HG03469 (cell line): ENCODE measurements at regions not wholly inside any gene's neighbourhood (a gene's known extent, or its start where the extent isn't known, plus 50 kb on each side); places are given as distances from the start of the nearest gene placed in this dataset.
"Not testable (repeated sequence)": the region's sequence is repeated elsewhere in the genome, so short reads cannot be mapped to it uniquely, and the experiment has no call there.

Experiments used
- ATAC-seq: cut with Tn5 transposase; IDR thresholded peaks from one replicate; pipeline ENCODE4 v1.9.1; 2021; ENCODE audit warnings: mild to moderate bottlenecking, moderate library complexity, moderate number of reproducible peaks; ENCODE audit not compliant: unreplicated experiment

DNA sequence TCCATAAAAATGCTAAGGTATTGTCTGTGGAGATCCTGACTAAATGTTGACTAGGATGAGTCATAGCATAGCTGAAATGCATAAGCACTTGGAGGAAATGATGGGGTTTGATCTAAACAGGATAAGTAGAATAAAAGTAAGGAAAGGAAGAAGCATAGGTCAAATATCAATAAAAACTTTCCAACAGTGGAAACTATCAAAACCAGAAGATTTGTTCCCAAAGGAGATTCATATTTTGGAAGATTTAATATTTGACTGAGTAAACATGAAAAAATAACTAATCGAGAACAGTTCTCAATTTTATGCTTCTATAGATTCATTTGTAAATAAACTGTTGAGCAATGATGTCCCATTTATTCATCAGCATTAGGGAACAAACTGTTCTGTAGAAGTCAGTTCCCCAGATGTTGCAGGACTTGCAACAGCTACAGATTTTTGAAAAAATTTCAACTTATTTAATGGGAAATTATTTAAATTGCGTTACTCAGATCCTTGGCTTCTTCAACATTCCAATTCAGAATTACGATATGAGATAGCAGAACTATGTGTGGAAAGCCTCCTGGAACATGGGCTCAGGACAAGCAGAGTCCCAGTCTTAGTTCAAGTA lies 133.7 kb upstream of the TBX18 start:
- ATAC-seq = no peak

DNA sequence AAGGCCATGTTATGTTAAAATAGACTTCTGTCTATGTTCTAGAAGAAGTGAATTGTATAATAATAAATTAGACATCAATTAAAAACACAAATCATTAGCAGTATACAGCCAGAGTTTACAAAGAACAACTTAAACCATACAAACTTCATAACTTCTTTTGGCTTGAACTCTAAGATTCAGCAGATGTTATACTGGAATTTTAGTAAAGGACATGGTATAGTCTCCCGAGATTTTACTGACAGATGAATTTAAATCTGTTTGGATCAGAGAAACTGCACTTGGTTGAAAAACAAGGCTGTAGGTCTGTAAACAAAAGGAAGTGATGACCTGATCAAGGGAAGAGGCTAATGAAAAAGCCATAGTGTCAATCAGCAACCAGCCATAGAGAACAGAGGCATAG lies 132.6 kb upstream of the TBX18 start:
- ATAC-seq = no peak

DNA sequence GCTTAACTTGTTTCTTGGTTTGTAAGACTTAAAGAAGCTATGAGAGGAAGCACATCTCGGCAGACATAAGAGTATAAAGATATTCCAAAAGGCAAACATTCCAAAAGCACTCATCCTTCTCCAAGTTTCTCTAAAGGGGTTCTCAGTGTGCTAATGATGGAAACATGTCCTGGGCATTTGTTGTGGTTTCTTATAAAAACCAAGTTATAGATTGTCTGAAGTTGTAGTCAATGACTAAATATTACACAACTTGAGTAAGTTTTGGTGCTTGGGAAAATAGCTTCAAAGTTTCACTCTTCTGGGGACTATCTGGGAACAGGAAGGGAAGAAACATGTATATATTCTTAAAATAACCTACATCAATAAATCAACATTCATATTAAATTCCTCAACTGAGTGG lies 128.3 kb upstream of the TBX18 start:
- no peak for ATAC-seq

- ATAC-seq = no peak
Observed at GRCh38 chr6:84882768-84883766, 118.7 kb upstream of the TBX18 start.

DNA sequence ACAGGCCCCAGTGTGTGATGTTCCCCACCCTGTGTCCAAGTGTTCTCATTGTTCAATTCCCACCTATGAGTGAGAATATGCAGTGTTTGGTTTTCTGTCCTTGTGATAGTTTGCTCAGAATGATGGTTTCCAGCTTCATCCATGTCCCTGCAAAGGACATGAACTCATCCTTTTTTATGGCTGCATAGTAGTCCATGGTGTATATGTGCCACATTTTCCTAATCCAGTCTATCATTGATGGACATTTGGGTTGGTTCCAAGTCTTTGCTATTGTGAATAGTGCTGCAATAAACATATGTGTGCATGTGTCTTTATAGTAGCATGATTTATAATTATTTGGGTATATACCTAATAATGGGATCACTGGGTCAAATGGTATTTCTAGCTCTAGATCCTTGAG lies 115.0 kb upstream of the TBX18 start:
- not testable (repeated sequence) for ATAC-seq

DNA sequence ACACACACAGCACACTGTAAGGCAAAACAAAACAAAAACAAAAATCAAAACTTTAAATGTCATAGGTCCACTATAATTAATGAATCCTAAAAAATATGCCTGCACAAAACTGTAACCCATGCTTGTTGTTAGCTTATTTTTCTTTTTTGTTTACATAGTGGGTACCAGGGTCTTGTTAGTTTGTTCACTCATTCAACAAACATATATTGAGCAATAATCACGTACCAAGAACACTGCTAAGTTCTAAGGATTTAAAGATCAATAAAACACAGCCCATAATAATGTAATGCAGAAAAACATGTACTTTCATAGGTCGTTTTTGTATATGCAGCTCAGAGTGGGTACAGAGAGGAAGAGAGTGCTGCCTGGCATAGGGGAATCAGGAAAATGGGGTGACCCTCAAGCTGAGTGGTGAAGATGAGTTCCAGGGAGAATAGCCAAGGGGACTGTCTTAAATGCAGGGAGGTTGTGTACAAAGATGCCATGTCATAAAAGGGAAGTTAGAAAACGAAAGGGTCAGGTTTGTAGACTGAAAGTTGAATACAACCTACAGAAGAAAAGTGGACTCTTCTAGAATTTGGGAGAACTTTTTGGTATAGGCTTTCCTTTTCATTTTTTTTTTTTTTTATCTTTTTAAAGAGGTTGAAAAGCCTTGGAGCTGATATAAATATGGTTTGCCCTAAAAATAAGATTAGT lies 113.3 kb upstream of the TBX18 start:
- ATAC-seq = no peak

GRCh38 chr6:84876723-84877514 lies 112.5 kb upstream of the TBX18 start:
- no peak for ATAC-seq

GRCh38 chr6:84872996-84873723 lies 108.8 kb upstream of the TBX18 start:
- ATAC-seq = no peak

DNA sequence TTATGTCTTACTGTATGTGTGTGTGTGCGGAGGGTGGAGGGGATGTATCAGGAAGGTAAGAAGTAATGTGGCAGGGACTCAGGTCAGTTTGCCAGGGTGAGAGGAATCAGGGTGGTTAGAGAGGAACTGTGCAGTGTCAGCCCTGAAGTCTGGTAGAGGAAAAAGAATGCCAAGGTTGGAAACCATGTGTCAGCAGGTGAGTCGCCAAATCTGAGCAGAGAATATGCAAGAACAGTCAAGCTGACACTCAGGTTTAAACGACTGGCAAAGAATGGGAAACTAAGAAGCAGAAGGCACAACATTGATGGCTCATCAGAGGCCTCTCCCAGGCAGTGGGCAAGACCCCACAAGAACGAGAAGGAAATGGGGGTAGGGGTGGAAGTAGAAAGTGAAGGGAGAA lies 107.5 kb upstream of the TBX18 start:
- ATAC-seq = no peak

GRCh38 chr6:84870672-84871071 lies 106.3 kb upstream of the TBX18 start:
- ATAC-seq = no peak

GRCh38 chr6:84868149-84868548 lies 103.8 kb upstream of the TBX18 start:
- ATAC-seq = no peak

DNA sequence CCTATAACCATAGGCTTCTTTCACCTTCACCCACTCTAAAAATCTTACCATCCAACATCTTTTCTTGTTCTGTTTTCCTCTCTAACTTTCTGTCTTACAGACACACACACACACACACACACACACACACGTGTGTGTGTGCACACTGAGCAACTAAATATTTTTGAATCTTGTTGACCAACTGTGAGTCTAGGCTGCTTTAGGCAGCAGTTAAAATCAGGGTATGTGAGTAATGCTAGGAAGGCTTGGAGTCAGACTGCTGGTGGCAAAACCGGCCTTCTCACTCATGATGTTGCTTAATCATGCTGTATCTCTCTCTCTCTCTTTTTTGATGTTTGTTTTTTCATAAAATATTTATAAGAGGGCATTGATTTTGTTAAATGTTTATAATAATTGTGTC lies 103.1 kb upstream of the TBX18 start:
- no peak for ATAC-seq

- ATAC-seq = no peak
Observed at GRCh38 chr6:84866715-84867114, 102.3 kb upstream of the TBX18 start.

DNA sequence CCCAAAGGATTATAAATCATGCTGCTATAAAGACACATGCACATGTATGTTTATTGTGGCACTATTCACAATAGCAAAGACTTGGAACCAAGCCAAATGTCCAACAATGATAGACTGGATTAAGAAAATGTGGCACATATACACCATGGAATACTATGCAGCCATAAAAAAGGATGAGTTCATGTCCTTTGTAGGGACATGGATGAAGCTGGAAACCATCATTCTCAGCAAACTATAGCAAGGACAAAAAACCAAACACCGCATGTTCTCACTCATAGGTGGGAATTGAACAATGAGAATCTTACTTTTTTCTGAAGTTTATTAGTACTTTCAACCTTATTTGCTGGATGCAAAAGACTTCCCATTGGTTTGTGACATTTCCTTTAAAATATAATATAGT lies 101.0 kb upstream of the TBX18 start:
- ATAC-seq = not testable (repeated sequence)

DNA sequence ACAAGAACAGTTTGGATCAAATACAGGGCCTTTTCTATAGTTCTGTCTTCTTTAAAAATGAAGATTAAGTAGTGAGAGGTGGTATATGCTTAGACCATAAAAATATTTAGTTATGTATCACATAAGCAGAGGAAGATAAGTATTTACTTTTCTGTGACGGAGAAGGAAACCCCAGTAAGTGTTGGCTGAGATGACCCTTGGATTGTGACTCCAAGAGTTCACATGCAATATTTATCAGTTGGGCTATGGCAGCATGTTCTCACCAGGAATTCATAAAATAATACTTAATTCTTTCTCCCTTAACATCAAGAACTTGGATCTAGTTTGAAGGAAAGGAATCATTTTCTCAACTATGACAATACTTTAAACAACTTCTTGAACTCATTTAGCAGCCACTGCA lies 98.4 kb upstream of the TBX18 start:
- ATAC-seq = no peak

DNA sequence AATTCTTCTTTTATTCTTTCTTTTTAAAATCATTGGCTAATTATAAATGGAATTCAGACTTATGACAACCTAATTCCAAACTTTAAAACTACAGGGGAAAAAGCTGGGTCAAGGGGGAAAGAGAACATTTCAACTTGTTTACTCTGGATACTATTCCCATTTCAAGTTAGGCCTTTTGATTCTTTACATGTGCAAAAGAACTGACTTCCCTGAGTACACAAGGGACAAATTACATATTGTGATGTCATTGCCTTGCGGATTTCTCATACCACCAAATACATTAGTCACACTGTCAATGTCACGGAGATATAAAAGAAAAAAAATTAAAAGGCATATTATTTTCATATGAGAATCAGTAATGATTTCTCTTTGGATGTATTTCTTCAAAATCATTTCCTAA lies 96.5 kb upstream of the TBX18 start:
- no peak for ATAC-seq

GRCh38 chr6:84860509-84860908 lies 96.1 kb upstream of the TBX18 start:
- no peak for ATAC-seq

- ATAC-seq = no peak
Observed at GRCh38 chr6:84854811-84855400, 90.5 kb upstream of the TBX18 start.

DNA sequence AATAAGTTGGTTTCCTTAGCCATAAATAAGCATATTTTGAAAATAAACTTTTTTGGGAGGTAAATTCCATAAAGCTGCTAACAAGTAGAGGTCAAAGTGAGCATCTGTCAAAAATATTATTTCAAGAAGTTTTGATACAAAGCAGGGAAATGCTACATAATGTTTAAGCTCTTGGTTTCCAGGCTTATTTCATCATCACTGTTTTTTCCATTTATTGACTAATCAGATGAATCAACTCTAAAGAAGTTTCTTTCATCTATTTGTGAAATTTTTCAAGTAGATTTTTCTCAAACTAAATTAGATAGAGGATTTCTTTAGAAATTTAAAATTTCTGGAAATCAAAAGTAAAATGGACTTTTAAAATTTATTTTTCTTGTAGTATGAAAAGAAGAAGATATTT lies 89.5 kb upstream of the TBX18 start:
- no peak for ATAC-seq

DNA sequence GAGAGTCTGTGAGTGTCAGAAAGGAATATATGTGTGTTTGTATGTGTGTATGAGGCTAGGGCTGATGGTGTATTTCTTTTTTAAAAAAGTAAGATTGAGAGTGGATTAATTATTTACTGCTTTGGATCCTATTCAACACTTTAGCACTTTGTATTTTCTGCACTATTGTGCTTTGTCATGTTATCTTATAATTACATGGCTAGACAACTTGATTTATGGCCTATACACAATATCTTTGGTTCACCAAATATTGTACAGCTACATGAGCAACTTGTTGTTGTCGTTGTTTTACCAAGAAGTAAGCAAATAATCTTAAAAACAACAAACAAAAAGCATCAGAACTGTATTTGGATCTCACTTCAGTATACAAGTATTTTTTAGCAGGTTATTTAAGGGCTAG lies 84.6 kb upstream of the TBX18 start:
- ATAC-seq = no peak
